Fibroblast of mammary gland (primary cell): ENCODE measurements at regions not wholly inside any gene's neighbourhood (a gene's known extent, or its start where the extent isn't known, plus 50 kb on each side); places are given as distances from the start of the nearest gene placed in this dataset.

Source experiments
- DNase-seq: peaks from one replicate; pipeline ENCODE4 v3.0.0-alpha.2; 2010; ENCODE audit warnings: low read depth
- H3K4me3 ChIP-seq: 2 replicates; pipeline ENCODE4 v1.5.1; 2011; ENCODE audit warnings: low read depth, mild to moderate bottlenecking, low read length, moderate library complexity; ENCODE audit not compliant: control insufficient read depth
- TF ChIP-seq, protein P1 (sequence below): conservative IDR thresholded peaks from 2 replicates; pipeline ENCODE4 v1.5.1; 2011; ENCODE audit warnings: low read depth, low read length, inconsistent platforms; ENCODE audit not compliant: control insufficient read depth, insufficient read depth

- DNase-seq: no peak
- H3K4me3 ChIP-seq: no peak overlapping the region
- TF ChIP-seq, protein P1, sequence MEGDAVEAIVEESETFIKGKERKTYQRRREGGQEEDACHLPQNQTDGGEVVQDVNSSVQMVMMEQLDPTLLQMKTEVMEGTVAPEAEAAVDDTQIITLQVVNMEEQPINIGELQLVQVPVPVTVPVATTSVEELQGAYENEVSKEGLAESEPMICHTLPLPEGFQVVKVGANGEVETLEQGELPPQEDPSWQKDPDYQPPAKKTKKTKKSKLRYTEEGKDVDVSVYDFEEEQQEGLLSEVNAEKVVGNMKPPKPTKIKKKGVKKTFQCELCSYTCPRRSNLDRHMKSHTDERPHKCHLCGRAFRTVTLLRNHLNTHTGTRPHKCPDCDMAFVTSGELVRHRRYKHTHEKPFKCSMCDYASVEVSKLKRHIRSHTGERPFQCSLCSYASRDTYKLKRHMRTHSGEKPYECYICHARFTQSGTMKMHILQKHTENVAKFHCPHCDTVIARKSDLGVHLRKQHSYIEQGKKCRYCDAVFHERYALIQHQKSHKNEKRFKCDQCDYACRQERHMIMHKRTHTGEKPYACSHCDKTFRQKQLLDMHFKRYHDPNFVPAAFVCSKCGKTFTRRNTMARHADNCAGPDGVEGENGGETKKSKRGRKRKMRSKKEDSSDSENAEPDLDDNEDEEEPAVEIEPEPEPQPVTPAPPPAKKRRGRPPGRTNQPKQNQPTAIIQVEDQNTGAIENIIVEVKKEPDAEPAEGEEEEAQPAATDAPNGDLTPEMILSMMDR: no peak
These were observed 134.8 kb downstream of the TMEM174 start for GRCh38 chr5:73307645-73308355.

GRCh38 chr5:73306741-73307275 is 133.8 kb downstream of the TMEM174 start:
- H3K4me3 ChIP-seq: no peak overlapping the region
- TF ChIP-seq, protein P1: no peak
- DNase-seq: peak; percentile 25

- TF ChIP-seq, protein P1: no peak
- no peak for DNase-seq
- H3K4me3 ChIP-seq: no peak overlapping the region
These were observed 133.2 kb downstream of the TMEM174 start for GRCh38 chr5:73306078-73306719.

GRCh38 chr5:73305386-73305785 is 132.4 kb downstream of the TMEM174 start:
- TF ChIP-seq, protein P1: no peak
- no peak overlapping the region for H3K4me3 ChIP-seq
- no peak for DNase-seq

DNA sequence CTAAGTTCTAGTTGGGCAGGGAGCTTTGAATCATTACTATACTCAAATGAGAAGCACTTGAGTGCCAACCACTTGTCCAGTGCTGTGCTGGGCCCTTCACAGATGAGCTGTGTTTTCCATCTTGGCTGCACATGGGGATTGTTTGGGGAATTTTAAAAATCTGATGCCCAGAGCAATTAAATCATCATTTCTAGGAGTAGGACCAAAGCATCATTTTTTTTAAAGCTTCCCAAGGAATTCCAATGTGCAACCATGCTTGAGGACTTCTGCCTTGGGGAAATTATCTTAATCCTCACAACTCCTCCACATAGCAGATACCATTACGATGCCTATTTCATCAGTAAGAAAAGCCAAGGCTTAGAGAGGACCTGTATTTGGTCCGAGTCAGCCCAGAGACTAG is 131.4 kb downstream of the TMEM174 start:
- TF ChIP-seq, protein P1: no peak
- no peak overlapping the region for H3K4me3 ChIP-seq
- DNase-seq: no peak

DNA sequence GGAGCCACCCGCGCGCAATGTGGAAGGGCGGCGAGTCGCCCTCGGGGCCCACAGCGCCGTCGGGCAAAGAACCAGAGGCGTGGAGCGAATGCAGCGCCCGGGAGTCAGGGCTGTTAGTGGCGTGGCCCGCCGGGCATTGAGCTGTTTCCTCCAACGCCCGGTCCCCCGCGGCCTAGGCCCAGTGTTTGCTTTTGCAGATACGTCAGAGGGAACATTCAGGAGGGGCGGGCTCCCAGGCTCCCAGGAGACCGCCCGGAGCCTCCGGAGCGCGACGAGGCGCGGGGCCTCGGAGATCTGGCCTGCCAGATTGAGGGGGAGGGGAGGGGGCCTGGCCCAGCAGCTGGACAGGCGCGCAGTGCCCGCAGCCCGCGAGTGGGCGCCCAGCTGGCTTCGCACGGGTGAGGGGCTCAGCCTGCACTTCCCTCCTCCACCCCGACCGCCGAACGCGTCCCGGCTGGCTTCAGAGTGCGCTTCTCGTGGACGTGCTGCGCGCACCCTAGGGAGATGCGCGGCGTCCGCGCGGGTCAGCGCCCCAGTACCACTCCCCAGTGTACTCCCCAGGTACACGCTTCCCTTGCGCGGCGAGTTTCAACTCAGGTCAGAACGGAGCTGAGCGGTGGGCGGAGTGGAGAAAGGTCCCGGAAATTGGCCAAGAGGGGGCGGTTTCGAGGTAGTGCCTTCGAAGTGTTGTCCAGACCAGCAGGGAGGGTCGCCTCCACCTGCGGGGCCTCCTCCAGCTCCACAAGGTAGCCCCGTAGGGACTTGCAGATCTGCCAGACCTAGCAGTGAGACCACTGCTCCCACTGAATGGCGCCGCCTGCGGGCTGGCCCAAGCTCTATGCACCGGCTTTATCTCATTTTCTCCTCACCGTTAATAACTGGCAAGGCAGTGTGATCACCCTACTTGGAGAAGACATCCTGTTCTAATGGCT is 130.4 kb downstream of the TMEM174 start:
- DNase-seq: no peak
- H3K4me3 ChIP-seq: no peak overlapping the region
- TF ChIP-seq, protein P1: no peak
